ENCODE measurements at regions not wholly inside any gene's neighbourhood (a gene's known extent, or its start where the extent isn't known, plus 50 kb on each side); places are given as distances from the start of the nearest gene placed in this dataset.

GRCh38 chr10:3701491-3701890 lies 83.5 kb downstream of the KLF6 start:
- no peak overlapping the region for H3K4me3 ChIP-seq (ENCODE audit: low read depth, low read length)
- no peak for TF ChIP-seq CTCF (IDR thresholded peaks at IDR 0.05; ENCODE audit: low read depth, low read length)

DNA sequence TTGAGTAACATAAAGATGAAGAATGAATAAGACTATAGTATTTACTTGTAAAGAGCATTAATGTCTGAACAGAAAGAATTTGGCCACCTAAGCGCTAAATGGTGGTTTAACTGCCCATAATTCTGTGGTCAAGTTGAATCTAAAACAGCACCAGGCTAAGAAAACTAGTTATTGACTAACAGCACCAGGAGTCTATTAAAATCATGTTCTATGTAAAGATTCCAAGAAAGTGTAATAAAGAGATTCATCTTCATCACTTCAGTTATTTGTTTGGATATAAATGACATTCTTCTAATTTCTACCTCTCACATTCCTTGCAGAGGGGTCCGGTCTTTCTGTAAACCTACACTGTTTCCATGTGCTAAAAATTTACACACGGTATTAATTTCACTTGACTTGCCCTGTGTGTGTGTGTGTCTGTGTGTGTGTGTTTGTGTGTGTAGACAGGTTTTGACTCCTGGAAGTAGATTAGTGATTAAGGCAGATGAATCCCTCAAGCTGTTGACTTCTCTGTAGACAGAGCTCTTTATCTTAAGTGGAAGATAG lies 84.4 kb downstream of the KLF6 start:
- H3K4me3 ChIP-seq (ENCODE audit: low read depth, low read length) = no peak overlapping the region
- TF ChIP-seq CTCF (IDR thresholded peaks at IDR 0.05; ENCODE audit: low read depth, low read length) = no peak

- no peak for TF ChIP-seq CTCF (IDR thresholded peaks at IDR 0.05; ENCODE audit: low read depth, low read length)
- no peak overlapping the region for H3K4me3 ChIP-seq (ENCODE audit: low read depth, low read length)
Observed at GRCh38 chr10:3699916-3700315, 85.1 kb downstream of the KLF6 start.

DNA sequence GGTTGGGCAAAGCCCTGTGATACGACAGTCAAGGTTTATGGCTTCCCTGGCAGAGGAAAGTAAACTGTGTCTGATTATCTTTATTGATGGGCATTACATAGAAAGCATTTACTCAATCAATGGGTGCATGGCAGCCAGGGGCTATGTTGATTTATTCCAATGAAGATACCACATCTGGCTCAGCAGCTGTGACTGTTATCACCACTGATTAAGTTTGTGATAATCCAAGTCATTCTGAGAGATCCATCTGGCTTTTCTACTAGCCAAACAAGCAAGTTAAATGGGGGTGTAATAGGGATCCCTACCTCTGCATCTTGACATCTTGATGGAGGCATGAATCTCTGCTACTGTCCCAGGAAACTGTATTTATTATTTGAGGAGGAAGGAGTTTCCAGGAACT lies 86.7 kb downstream of the KLF6 start:
- TF ChIP-seq CTCF (IDR thresholded peaks at IDR 0.05; ENCODE audit: low read depth, low read length) = no peak
- H3K4me3 ChIP-seq (ENCODE audit: low read depth, low read length) = no peak overlapping the region

DNA sequence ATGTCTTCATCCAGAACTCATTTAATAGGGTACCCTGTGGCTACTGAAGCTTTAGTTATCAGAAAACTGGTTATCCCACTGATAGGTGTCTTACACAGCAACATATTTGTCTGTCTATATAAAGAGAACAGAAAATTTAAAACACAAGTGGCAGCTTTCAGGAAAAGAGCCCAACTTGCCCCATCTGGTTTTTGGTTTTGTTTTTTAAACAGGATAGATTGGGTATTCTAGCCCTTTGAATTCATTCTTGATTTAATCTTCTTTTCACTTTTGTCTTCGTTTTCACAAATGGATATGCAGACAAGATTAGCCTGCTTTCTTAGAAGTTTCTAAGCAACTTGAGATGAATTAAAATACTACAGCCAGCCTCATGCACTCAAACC lies 91.3 kb downstream of the KLF6 start:
- H3K4me3 ChIP-seq (ENCODE audit: low read depth, low read length) = no peak overlapping the region
- no peak for TF ChIP-seq CTCF (IDR thresholded peaks at IDR 0.05; ENCODE audit: low read depth, low read length)

DNA sequence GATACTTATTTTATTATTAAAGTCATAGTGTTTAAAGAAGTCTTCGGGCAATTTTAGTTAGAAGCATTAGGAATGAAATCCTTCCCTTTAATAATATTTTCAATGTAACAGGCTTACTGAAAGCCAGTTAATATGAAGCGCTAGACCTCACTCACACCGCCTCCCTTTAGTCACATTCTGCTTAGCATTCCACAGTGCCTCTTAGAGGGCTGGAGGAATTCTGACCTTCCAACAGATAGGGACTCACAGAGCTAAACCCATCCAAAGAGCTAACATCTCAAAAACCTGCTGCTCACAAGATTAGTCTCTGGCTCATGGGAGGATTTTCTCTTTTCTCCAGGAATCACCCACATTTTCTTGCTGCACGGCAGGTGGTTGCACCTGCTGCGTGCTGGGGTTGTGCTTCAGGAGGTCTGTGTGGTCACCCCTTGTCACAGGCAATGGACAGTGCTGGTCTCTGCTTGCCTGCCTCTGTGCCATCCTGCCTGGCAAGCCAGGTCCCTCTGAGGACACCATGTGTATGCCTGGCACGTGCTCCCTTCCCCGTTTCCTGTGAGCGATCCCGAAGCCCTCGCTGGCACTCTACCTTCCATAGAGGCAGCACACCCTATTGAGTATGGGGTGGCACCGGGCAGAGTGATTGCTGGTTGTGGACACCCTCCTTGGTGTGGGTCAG lies 91.8 kb downstream of the KLF6 start:
- no peak overlapping the region for H3K4me3 ChIP-seq (ENCODE audit: low read depth, low read length)
- TF ChIP-seq CTCF (IDR thresholded peaks at IDR 0.05; ENCODE audit: low read depth, low read length) = no peak

GRCh38 chr10:3692387-3692999 lies 92.5 kb downstream of the KLF6 start:
- TF ChIP-seq CTCF (IDR thresholded peaks at IDR 0.05; ENCODE audit: low read depth, low read length) = no peak
- H3K4me3 ChIP-seq (ENCODE audit: low read depth, low read length) = no peak overlapping the region

Data from WI38 (cell line).